Astrocyte of the hippocampus (primary cell): ENCODE measurements at regions not wholly inside any gene's neighbourhood (a gene's known extent, or its start where the extent isn't known, plus 50 kb on each side); places are given as distances from the start of the nearest gene placed in this dataset.
"Not testable (repeated sequence)": the region's sequence is repeated elsewhere in the genome, so short reads cannot be mapped to it uniquely, and the experiment has no call there.

Source experiments
- DNase-seq: peaks from one replicate; pipeline ENCODE4 v3.0.0; 2011; ENCODE audit warnings: low read depth, low spot score

DNA sequence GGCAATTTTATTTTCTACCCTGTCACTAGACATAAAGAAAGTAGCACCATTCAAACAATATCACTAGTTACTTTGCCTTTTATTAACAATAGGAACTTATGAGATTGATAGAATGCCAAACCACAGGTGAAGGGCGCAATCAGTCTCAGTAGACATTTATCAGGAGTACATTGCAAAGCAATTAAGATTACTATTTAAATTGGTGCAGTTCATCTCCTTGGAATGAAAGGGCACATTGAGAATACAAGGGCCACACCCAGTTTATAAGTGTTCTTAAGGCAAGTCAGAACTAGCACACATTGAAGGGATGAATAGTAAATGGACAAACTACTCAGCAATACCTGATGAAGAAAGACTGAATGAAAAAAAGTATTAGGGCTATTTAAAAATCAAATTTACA, 601.4 kb downstream of the C12orf50 start:
- no peak for DNase-seq

DNA sequence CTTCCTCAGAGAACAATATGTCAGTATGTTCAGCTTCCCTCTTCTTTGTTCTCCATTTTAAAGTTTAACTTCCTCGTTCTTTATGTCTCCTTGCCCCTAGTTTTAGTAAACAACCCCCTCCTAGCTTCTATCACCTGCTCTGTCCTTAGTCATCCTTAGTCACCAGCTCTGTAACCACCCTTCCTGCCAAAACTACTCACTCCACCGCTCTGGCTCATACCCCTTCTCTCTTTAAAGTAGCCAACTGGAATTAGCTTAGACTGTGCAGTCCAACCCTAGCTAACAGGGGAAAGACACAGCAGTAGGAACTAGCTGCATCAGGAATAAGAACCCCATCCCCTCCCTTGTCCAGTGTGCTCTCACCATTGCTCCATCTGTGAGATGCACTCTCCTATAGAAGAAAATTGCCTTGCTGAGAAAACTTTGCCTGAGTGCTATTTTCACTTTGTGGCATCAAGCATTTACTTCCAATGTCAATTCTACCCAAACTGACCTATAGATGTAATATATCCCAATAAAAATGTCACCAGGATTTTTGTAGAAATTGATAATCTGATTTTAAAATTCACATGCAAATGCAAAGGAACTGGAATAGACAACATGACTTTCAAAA, 603.2 kb downstream of the C12orf50 start:
- DNase-seq = no peak

- DNase-seq = not testable (repeated sequence)
These were observed 608.0 kb downstream of the C12orf50 start for GRCh38 chr12:87421233-87421632.

- DNase-seq = peak; percentile 40
These were observed 615.4 kb downstream of the C12orf50 start for GRCh38 chr12:87413784-87414183.

- DNase-seq = no peak
These were observed 622.3 kb downstream of the C12orf50 start for GRCh38 chr12:87406926-87407325.

DNA sequence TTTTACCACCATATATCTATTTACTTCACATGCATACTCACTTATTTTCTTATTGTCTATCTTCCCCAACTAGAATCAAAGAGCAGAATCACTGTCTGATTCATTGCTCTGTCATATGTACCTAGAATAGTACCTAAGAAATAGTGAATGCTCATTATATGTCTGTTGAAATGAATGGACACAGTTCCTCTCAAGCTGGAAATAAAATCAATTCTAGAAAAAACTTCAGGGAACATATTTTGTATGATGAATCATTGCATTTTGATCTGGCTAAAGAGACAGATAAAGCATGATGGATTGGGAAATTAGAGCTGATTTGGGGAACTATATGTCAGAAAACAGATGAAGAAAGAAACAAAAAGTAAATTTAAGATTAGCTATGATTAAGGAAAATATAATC, 623.3 kb downstream of the C12orf50 start:
- DNase-seq = no peak

DNA sequence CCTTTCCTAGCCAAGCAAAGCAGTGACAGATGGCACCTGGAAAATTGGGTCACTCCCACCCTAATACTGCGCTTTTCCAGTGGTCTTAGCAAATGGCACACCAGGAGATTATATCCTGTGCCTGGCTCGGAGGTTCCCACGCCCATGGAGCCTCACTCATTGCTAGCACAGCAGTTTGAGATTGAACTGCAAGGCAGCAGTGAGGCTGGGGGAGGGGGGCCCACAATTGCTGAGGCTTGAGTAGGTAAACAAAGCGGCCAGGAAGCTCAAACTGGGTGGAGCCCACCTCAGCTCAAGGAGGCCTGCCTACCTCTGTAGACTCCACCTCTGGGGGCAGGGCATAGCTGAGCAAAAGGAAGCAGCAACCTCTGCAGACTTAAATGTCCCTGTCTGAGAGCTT, 635.0 kb downstream of the C12orf50 start:
- DNase-seq = not testable (repeated sequence)

DNA sequence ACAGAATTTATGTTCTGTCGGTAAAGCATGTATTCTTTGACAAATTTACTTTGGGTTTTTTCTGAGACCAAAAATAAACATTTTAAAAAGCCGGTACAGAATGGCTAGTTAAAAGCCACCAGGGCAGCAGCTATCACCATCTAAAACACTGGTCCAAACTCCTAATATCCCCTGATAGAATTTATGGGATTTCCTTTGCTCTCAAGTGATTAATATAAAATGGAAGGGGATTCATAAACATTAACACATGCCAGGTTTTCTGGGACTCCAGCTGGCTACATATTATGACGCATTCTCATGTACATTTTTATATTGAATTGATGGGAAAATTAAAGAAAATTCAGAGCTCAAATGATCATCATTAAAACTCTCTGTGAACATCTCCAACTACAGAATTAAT, 640.8 kb downstream of the C12orf50 start:
- DNase-seq = no peak

GRCh38 chr12:87385322-87385721, 643.9 kb downstream of the C12orf50 start:
- no peak for DNase-seq

- no peak for DNase-seq
These were observed 645.0 kb downstream of the C12orf50 start for GRCh38 chr12:87384226-87384625.

DNA sequence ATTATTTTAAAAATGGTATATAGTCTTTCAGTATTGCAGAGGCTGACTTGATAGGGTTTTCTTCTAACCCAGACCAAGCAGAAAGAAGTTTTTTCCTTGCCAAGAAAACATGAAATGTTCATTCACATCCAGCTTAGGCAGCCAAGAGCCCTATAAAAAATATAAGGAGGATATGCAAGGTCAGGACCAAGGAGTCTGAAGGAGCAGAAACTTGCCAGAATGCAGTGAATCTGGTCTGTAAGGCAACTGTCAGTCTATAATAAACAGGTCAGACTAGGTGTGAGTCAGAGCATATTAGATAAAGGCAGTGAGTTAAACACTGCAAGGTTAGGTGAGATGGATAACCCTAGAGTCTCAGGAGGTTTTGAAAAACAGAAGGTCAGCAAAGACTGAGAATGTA, 645.5 kb downstream of the C12orf50 start:
- DNase-seq = no peak

DNA sequence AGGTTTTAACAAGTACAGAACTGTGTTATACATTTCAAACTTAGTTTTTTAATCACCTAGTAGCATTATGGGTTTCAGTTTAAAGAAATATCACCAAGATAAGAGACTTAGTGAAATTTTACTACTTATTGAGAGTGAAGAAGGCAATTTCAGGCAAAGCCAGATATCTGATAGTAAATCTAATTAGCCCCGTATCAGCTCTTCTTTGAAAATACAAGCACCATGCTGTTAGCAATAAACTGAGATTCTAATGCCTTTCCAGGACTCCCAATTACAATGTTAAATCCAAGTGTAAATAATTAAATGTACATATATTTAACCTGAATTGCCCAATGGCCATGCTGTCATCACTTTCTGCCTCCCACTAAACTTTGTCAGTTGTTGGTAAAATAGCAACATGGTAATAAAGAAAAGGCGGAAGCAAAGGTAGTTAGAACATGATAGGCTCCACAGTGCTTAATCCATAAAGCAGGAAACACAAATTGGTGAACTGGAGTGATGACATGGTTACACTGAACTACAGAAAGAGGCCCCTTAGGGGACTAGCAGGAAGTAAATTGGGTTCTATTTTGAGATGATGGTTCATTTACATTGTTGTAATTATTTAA, 646.1 kb downstream of the C12orf50 start:
- DNase-seq = no peak

DNA sequence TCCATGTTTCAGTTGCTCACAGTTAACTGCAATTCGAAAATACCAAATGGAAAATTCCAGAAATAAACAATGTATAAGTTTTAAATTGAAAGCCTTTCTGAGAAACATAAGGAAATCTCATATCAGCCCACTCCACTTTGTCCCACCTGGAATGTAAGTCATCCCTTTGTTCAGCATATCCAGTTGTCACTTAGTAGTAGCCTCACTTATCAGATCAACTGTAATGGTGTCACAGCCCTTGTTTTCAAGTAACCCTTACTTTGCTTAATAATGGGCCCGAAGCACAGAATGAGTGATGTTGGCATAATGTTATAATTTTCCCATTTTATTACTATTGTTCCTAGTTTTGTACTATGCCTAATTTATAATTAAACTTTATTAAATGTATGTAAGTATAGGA, 646.8 kb downstream of the C12orf50 start:
- DNase-seq = no peak

GRCh38 chr12:87381742-87382141, 647.5 kb downstream of the C12orf50 start:
- no peak for DNase-seq

DNA sequence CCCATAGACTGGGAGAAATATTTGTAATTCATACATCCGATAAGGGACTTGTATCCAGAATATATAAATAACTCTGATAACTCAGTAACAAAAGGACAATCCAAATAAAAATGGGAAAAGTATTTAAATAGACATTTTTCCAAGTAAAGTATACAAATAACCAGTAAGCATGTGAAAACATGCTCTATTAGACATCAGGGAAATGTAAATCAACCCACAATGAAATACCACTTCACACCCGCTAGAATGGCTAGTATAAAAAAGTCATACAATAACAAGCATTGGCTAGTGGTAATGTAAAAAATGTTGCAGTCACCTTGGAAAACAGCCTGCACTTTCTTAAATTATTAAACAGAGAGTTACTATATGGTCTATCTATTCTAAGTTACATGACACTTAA, 650.7 kb downstream of the C12orf50 start:
- DNase-seq = no peak

- peak; percentile 0 for DNase-seq
These were observed 652.5 kb downstream of the C12orf50 start for GRCh38 chr12:87376722-87377121.

- DNase-seq = no peak
These were observed 660.0 kb downstream of the C12orf50 start for GRCh38 chr12:87369161-87369560.

DNA sequence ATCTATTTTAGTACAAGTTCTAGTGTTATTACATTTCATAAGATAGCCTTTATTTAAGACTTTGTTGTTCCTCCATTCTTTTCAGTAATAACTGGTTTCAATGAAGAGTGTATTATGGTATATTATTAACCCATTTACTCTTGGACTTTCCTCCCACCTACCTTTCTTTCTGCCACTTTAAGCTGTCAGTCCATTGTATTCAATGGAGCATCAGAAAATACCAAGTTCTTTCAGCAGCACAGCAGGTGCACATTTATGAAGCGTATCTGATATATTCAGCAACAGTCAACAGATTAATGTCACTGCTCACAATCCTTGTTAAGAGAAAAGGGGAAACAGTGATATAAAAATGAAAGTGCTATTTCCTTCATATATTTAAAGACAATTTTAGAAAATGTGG, 660.9 kb downstream of the C12orf50 start:
- no peak for DNase-seq

DNA sequence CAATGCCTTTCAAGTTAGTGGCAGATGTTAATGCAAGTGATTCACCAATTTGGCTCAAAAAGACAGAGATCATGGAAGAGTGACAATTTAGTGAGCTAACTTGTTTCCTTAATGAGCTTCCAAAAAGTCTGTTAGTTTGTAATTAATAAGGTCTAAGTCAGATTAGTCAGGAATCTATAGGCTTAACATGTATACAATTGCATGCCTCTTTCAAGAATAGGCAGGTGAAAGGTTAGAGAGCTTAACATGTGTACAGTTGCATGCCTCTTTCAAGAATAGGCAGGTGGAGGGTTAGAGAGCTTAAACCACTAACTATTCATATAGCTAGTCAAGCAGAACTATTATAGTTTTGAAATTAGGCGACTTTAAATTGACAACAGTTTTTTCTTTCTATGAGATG, 663.8 kb downstream of the C12orf50 start:
- DNase-seq = no peak

- DNase-seq = no peak
These were observed 665.6 kb downstream of the C12orf50 start for GRCh38 chr12:87363497-87364084.

GRCh38 chr12:87349681-87350080, 679.5 kb downstream of the C12orf50 start:
- no peak for DNase-seq

DNA sequence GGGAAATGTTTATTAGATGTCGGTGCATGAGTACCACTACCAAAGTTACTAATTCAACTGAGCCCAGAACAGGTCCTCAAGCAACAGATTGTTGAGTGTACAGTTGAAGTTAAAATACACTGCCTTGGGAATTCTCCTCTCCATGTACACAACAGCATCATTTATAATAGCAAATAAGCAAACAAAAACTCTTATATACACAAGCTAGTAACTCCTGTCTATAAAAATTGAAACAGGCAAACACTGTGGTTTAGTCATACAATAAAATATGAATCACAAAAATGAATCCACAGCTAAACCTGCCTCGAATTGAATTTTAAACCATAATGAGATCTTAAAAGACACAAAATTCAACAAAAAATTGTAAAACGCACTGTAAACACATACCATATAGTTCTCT, 681.1 kb downstream of the C12orf50 start:
- DNase-seq = no peak

DNA sequence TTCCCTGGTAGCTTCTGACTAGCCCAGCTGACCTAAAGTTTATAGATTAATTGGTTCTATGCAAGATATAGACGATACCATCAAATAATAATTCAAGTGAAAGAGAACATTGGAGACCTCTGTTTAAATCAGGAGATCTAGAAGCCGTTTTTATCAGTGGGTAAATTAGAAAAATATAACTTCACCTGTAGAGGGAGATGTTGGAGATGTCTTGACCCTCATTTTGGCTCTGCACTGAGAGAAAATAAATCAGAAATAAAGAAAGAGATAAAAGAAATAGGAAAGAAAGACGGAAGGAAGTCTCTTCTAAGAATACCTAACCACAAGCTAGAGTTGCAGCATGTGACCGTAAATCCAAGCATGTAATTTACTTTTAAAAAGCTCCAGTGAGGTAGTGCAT, 684.5 kb downstream of the C12orf50 start:
- DNase-seq = no peak
